ENCODE measurements at regions not wholly inside any gene's neighbourhood (a gene's known extent, or its start where the extent isn't known, plus 50 kb on each side); places are given as distances from the start of the nearest gene placed in this dataset.

DNA sequence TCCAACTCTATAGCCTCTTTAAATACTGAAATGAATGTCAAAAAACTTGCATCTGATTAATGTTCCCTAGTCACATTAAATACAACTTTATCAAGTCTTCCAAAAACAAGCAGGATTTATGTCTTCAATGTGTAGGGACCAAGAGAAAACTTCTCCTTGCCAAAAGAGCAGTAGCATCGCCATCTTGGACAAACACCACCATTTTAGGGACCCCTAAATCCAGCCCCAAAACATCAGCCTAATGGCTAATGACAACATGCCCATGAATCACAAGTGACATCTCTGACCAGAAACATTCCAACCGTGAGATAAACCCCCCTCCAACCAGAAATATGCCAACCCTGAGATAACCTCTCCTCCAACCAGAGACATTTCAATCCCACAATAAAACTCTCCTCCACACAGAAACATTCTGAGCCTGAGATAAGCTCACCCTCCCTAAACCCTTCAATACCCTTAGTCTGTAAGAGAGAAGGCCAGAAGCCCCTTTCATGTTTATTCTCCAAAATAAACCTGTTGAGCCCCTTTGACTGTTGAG lies 697.4 kb downstream of the TRAM1L1 start:
- no peak overlapping the region for H3K4me3 ChIP-seq (ENCODE audit: low read depth, low read length)
- no peak for TF ChIP-seq CTCF (IDR thresholded peaks at IDR 0.05; ENCODE audit: borderline replicate concordance, insufficient read depth, low read depth, low read length)

DNA sequence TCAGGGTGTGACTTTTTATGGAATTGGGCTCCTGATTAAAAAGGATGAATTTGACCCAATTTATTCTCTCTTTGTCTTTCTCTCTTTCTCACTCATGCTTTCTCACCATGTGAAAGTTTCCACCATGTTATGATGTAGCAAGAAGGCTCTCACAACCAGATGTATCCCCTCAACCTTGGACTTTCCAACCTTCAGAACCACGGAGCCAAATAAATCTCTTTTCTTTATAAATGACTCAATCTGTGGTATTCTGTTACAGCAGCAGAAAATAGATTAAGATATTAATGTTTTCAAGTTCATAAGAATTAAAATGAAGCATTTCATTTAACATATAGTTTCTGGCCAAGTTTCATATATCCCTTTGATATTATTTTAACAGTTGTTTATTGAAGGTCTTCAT lies 698.5 kb downstream of the TRAM1L1 start:
- H3K4me3 ChIP-seq (ENCODE audit: low read depth, low read length): no peak overlapping the region
- no peak for TF ChIP-seq CTCF (IDR thresholded peaks at IDR 0.05; ENCODE audit: borderline replicate concordance, insufficient read depth, low read depth, low read length)

DNA sequence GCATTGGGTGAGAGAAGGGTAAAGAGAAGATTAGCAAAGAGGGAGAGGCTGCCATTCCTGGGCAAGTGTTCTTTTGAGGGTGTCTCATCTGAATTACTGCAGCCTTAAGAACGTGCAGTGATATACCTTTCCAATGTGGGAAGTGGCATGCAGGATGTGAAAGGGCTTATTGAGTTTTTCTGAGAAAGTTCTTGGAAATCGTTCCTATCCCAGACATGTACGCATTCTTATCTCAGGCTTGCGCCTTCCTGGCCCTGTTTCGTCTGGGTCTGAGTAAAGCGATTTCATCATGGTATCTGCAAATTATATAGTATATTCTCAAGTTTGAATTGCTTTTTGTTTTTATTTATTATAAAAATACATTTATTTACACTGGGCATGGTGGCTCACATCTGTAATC lies 699.8 kb downstream of the TRAM1L1 start:
- H3K4me3 ChIP-seq (ENCODE audit: low read depth, low read length): no peak overlapping the region
- TF ChIP-seq CTCF (IDR thresholded peaks at IDR 0.05; ENCODE audit: borderline replicate concordance, insufficient read depth, low read depth, low read length): no peak

GRCh38 chr4:116374815-116375214 lies 710.6 kb downstream of the TRAM1L1 start:
- TF ChIP-seq CTCF (IDR thresholded peaks at IDR 0.05; ENCODE audit: borderline replicate concordance, insufficient read depth, low read depth, low read length): no peak
- no peak overlapping the region for H3K4me3 ChIP-seq (ENCODE audit: low read depth, low read length)

- TF ChIP-seq CTCF (IDR thresholded peaks at IDR 0.05; ENCODE audit: borderline replicate concordance, insufficient read depth, low read depth, low read length): no peak
- H3K4me3 ChIP-seq (ENCODE audit: low read depth, low read length): no peak overlapping the region
These were observed 722.8 kb downstream of the TRAM1L1 start for GRCh38 chr4:116362583-116362982.

DNA sequence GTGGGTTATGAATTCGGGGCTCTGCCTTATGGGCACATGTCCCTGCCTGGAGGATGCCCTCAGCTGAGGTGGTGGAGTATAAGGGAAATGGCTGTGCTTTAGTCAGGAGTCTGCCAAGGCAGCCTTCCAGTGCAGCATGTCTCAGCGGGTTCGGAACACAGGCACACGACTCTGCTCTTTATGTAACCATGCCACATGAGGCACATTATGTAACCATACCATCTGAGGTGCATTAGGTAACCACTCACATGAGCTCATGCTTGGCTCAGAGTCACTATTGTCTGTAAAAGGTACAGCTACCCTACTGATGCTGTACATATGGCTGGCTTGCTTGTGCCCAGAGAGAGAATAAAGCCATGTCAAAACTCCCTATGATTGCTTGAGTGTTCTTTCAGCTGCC lies 723.6 kb downstream of the TRAM1L1 start:
- no peak overlapping the region for H3K4me3 ChIP-seq (ENCODE audit: low read depth, low read length)
- no peak for TF ChIP-seq CTCF (IDR thresholded peaks at IDR 0.05; ENCODE audit: borderline replicate concordance, insufficient read depth, low read depth, low read length)

- peak; percentile 71 for TF ChIP-seq CTCF (IDR thresholded peaks at IDR 0.05; ENCODE audit: borderline replicate concordance, insufficient read depth, low read depth, low read length)
- H3K4me3 ChIP-seq (ENCODE audit: low read depth, low read length): no peak overlapping the region
These were observed 726.6 kb downstream of the TRAM1L1 start for GRCh38 chr4:116358633-116359222.

Data from GM12875 (cell line).